Mucosa of descending colon (tissue), 3 donors: ENCODE measurements at regions not wholly inside any gene's neighbourhood (a gene's known extent, or its start where the extent isn't known, plus 50 kb on each side); places are given as distances from the start of the nearest gene placed in this dataset.

ENCODE experiments used
- ATAC-seq: fragments of 200-7000 bp; cut with Tn5 transposase; one replicate; pipeline ENCODE4 v1.9.1; 2020; ENCODE audit warnings: mild to moderate bottlenecking, moderate library complexity
- DNase-seq, 3 donors: peaks; one replicate each; pipeline ENCODE4 v3.0.0-alpha.2; 2020
- H3K36me3 ChIP-seq: fragments of 200-600 bp; one replicate; pipeline ENCODE4 v1.8.0; 2021; ENCODE audit warnings: low read depth, mild to moderate bottlenecking
- H3K4me1 ChIP-seq: fragments of 200-600 bp; one replicate; pipeline ENCODE4 v1.8.0; 2021; ENCODE audit warnings: low read depth, mild to moderate bottlenecking
- H3K4me3 ChIP-seq: fragments of 200-600 bp; one replicate; pipeline ENCODE4 v1.8.0; 2021; ENCODE audit warnings: mild to moderate bottlenecking
- H3K9me3 ChIP-seq: fragments of 200-600 bp; one replicate; pipeline ENCODE4 v1.8.0; 2021; ENCODE audit warnings: mild to moderate bottlenecking
- CTCF ChIP-seq: fragments of 200-600 bp; IDR thresholded peaks from one replicate; pipeline ENCODE4 v1.8.0; 2022; ENCODE audit warnings: antibody characterized with exemption, mild to moderate bottlenecking
- intact Hi-C, 2 donors: fragments of 100-400 bp; cut with DNase I in 1 of 2; cut with micrococcal nuclease in 1 of 2; formaldehyde crosslinking; loops; one replicate each; pipeline versions ENCODE4 v1.11.0 to v1.11.1; 2022; cut with DNase I, micrococcal nuclease
- donor health status: DM: no; HTN: no; CAD: no; lungs with moderate emphysema.
- donor health status: DM: no; HTN: no; CAD: no.
- donor health status: DM: no; HTN: yes; CAD: no.

- Histone ChIP-seq H3K36me3 (no peaks in the 10 kb centered on the region), H3K4me3 (no peak overlapping the region), H3K9me3 (no peaks in the 10 kb centered on the region), H3K4me1 (no peaks in the 10 kb centered on the region)
- intact Hi-C loops = no loop called here
- no peak for ATAC-seq
- TF ChIP-seq CTCF = no peak
- no peak for DNase-seq
Measured at GRCh38 chr9:103803245-103803644, 290.9 kb upstream of the SMC2 start.

- no peak for DNase-seq
- Histone ChIP-seq H3K4me3 (no peak overlapping the region), H3K36me3 (no peaks in the 10 kb centered on the region), H3K9me3 (no peaks in the 10 kb centered on the region), H3K4me1 (no peaks in the 10 kb centered on the region)
- ATAC-seq = no peak
- intact Hi-C loops = no loop called here
- TF ChIP-seq CTCF = no peak
Measured at GRCh38 chr9:103804077-103804735, 289.9 kb upstream of the SMC2 start.

GRCh38 chr9:103809745-103810144, 284.4 kb upstream of the SMC2 start:
- DNase-seq (no peak), ATAC-seq (no peak)
- Histone ChIP-seq H3K4me3 (no peak overlapping the region), H3K9me3 (no peaks in the 10 kb centered on the region), H3K36me3 (no peaks in the 10 kb centered on the region), H3K4me1 (no peaks in the 10 kb centered on the region)
- intact Hi-C loops = no loop called here
- TF ChIP-seq CTCF = no peak

- intact Hi-C loops = no loop called here
- TF ChIP-seq CTCF = no peak
- DNase-seq (no peak), ATAC-seq (no peak)
- H3K36me3 ChIP-seq = no peaks in the 10 kb centered on the region
- no peaks in the 10 kb centered on the region for H3K9me3 ChIP-seq
- no peaks in the 10 kb centered on the region for H3K4me1 ChIP-seq
- H3K4me3 ChIP-seq = no peak overlapping the region
Measured at GRCh38 chr9:103811462-103811861, 282.6 kb upstream of the SMC2 start.

GRCh38 chr9:103816146-103816545, 278.0 kb upstream of the SMC2 start:
- DNase-seq (no peak), ATAC-seq (no peak)
- intact Hi-C loops = no loop called here
- no peaks in the 10 kb centered on the region for H3K9me3 ChIP-seq
- H3K4me3 ChIP-seq = no peak overlapping the region
- H3K4me1 ChIP-seq = no peaks in the 10 kb centered on the region
- no peak for TF ChIP-seq CTCF
- H3K36me3 ChIP-seq = no peaks in the 10 kb centered on the region

- no peak for ATAC-seq
- TF ChIP-seq CTCF = no peak
- intact Hi-C loops = no loop called here
- H3K9me3 ChIP-seq = no peaks in the 10 kb centered on the region
- no peaks in the 10 kb centered on the region for H3K36me3 ChIP-seq
- no peak for DNase-seq
- H3K4me3 ChIP-seq = no peak overlapping the region
- H3K4me1 ChIP-seq = no peaks in the 10 kb centered on the region
Measured at GRCh38 chr9:103819936-103820335, 274.2 kb upstream of the SMC2 start.
